H1 (cell line): ENCODE measurements at regions not wholly inside any gene's neighbourhood (a gene's known extent, or its start where the extent isn't known, plus 50 kb on each side); places are given as distances from the start of the nearest gene placed in this dataset.

Source experiments
- CTCF ChIA-PET: fragments of 300-600 bp; sonication (Branson Sonifier 250); formaldehyde crosslinking; loops from one replicate; lab custom pipeline; 2021; ENCODE audit not compliant: partially characterized antibody; lab: Charles Lee
- POLR2A ChIA-PET: fragments of 300-600 bp; sonication (Branson Sonifier 250); formaldehyde crosslinking; loops from one replicate; lab custom pipeline; 2021; ENCODE audit warnings: inconsistent platforms; ENCODE audit not compliant: partially characterized antibody; lab: Charles Lee
- DNase-seq, 2 experiments: peaks; one replicate each; pipeline versions ENCODE4 v3.0.0 to v3.0.0-alpha.2; 2010 to 2022; ENCODE audit warnings: low spot score in 2 of 2, low read depth in 1 of 2, mixed read lengths in 1 of 2
- FAIRE-seq: peaks from 2 replicates; lab custom pipeline; 2011; peaks lifted over from hg19 to GRCh38; lab: Jason Lieb, UNC
- H2AFZ ChIP-seq: 2 replicates; pipeline ENCODE4 v1.8.1; 2012; ENCODE audit warnings: low read length, inconsistent platforms
- H2AK5ac ChIP-seq: 2 replicates; pipeline ENCODE4 v1.6.1; 2013; ENCODE audit warnings: low read depth, low read length
- H2BK120ac ChIP-seq: replicated peaks from 2 replicates; pipeline ENCODE3; 2013; ENCODE audit warnings: low read depth, low read length, inconsistent platforms
- H2BK12ac ChIP-seq: 2 replicates; pipeline ENCODE4 v1.6.1; 2013; ENCODE audit warnings: low read depth, low read length
- H2BK15ac ChIP-seq: 2 replicates; pipeline ENCODE4 v1.6.1; 2013; ENCODE audit warnings: low read length
- H2BK20ac ChIP-seq: 2 replicates; pipeline ENCODE4 v1.6.1; 2013; ENCODE audit warnings: low read length
- H2BK5ac ChIP-seq: 2 replicates; pipeline ENCODE4 v1.6.1; 2013; ENCODE audit warnings: low read depth, low read length
- H3K14ac ChIP-seq: 2 replicates; pipeline ENCODE4 v1.6.1; 2013; ENCODE audit warnings: inconsistent platforms; ENCODE audit not compliant: insufficient read length
- H3K18ac ChIP-seq: 2 replicates; pipeline ENCODE4 v1.6.1; 2013; ENCODE audit warnings: low read length; ENCODE audit errors: extremely low read depth
- H3K23ac ChIP-seq: 2 replicates; pipeline ENCODE4 v1.6.1; 2013; ENCODE audit warnings: inconsistent platforms; ENCODE audit not compliant: insufficient read length
- H3K23me2 ChIP-seq: 2 replicates; pipeline ENCODE4 v1.6.1; 2013; ENCODE audit warnings: low read depth, low read length
- H3K27ac ChIP-seq: 2 replicates; pipeline ENCODE4 v1.6.1; 2011; ENCODE audit warnings: low read depth, low read length, inconsistent platforms
- H3K27me3 ChIP-seq, 4 experiments: replicated peaks in 1 of 4; 1 replicate in 1 of 4; 2 replicates in 3 of 4; pipeline versions ENCODE4 v1.6.1 to v1.8.1; 2011 to 2013; ENCODE audit warnings: low read length in 3 of 4, mild to moderate bottlenecking in 3 of 4, inconsistent platforms in 2 of 4, mixed read lengths in 2 of 4, moderate library complexity in 1 of 4; ENCODE audit not compliant: control insufficient read depth in 3 of 4, insufficient read depth in 3 of 4; ENCODE audit errors: extremely low read depth in 1 of 4
- H3K36me3 ChIP-seq, 4 experiments: 2 replicates each; pipeline versions ENCODE4 v1.6.1 to v1.8.1; 2011 to 2013; ENCODE audit warnings: mild to moderate bottlenecking in 4 of 4, low read length in 3 of 4, moderate library complexity in 2 of 4, control low read depth in 1 of 4, inconsistent platforms in 1 of 4; ENCODE audit not compliant: insufficient read depth in 4 of 4, control insufficient read depth in 2 of 4
- H3K4ac ChIP-seq: replicated peaks from 2 replicates; pipeline ENCODE3; 2013; ENCODE audit warnings: low read length, low read depth, mixed read lengths, inconsistent platforms; ENCODE audit not compliant: insufficient read length
- H3K4me1 ChIP-seq, 4 experiments: replicated peaks in 1 of 4; 1 replicate in 1 of 4; 2 replicates in 3 of 4; pipeline versions ENCODE4 v1.6.1 to v1.8.1; 2011 to 2013; ENCODE audit warnings: low read length in 3 of 4, inconsistent platforms in 2 of 4, mixed read lengths in 1 of 4; ENCODE audit not compliant: insufficient read depth in 4 of 4, control insufficient read depth in 3 of 4
- H3K4me2 ChIP-seq, 2 experiments: 2 replicates each; pipeline versions ENCODE4 v1.6.1 to v1.8.1; 2011 to 2013; ENCODE audit warnings: low read depth in 2 of 2, low read length in 2 of 2, control low read depth in 1 of 2, inconsistent platforms in 1 of 2, mild to moderate bottlenecking in 1 of 2; ENCODE audit not compliant: insufficient read depth in 1 of 2
- H3K4me3 ChIP-seq, 4 experiments: fragments of 200-600, 300-600 bp in 1 of 4; sonication (generic), shearing (Covaris generic), sonication (Bioruptor Twin) in 1 of 4; 2 replicates each; pipeline versions ENCODE4 v1.5.1 to v1.8.1; 2011 to 2016; ENCODE audit warnings: low read length in 4 of 4, low read depth in 3 of 4, control low read depth in 2 of 4, inconsistent platforms in 2 of 4, mild to moderate bottlenecking in 2 of 4, mixed read lengths in 1 of 4, moderate library complexity in 1 of 4; ENCODE audit not compliant: insufficient read depth in 2 of 4; ENCODE audit errors: extremely low read depth in 1 of 4
- H3K56ac ChIP-seq: replicated peaks from 2 replicates; pipeline ENCODE3; 2013; ENCODE audit warnings: low read depth, mild to moderate bottlenecking, mixed read lengths, low read length, inconsistent platforms; ENCODE audit not compliant: insufficient read length
- H3K79me1 ChIP-seq: 2 replicates; pipeline ENCODE4 v1.6.1; 2013; ENCODE audit warnings: low read depth, low read length, control low read depth
- H3K79me2 ChIP-seq, 2 experiments: 2 replicates each; pipeline versions ENCODE4 v1.6.1 to v1.8.1; 2012 to 2013; ENCODE audit warnings: low read length in 2 of 2, mild to moderate bottlenecking in 2 of 2, inconsistent platforms in 1 of 2; ENCODE audit not compliant: insufficient read depth in 2 of 2, control insufficient read depth in 1 of 2
- H3K9ac ChIP-seq, 4 experiments: replicated peaks in 1 of 4; 1 replicate in 1 of 4; 2 replicates in 3 of 4; pipeline versions ENCODE4 v1.6.1 to v1.8.1; 2011 to 2013; ENCODE audit warnings: low read depth in 3 of 4, low read length in 3 of 4, control low read depth in 2 of 4, mild to moderate bottlenecking in 2 of 4, moderate library complexity in 2 of 4, inconsistent platforms in 1 of 4; ENCODE audit errors: extremely low read depth in 1 of 4
- H3K9me3 ChIP-seq, 2 experiments: 2 replicates each; pipeline versions ENCODE4 v1.6.1 to v1.8.1; 2012 to 2013; ENCODE audit warnings: mild to moderate bottlenecking in 2 of 2, moderate library complexity in 2 of 2, control low read depth in 1 of 2, inconsistent platforms in 1 of 2, low read depth in 1 of 2, low read length in 1 of 2, mixed read lengths in 1 of 2; ENCODE audit not compliant: insufficient read depth in 2 of 2
- H4K20me1 ChIP-seq, 2 experiments: replicated peaks in 1 of 2; 2 replicates each; pipeline versions ENCODE3 to v1.8.1; 2011 to 2013; ENCODE audit warnings: inconsistent platforms in 2 of 2, low read length in 2 of 2, mild to moderate bottlenecking in 1 of 2; ENCODE audit not compliant: insufficient read depth in 2 of 2, control insufficient read depth in 1 of 2
- H4K5ac ChIP-seq: 2 replicates; pipeline ENCODE4 v1.6.1; 2013; ENCODE audit warnings: low read length, low read depth, mixed read lengths, inconsistent platforms; ENCODE audit not compliant: insufficient read length
- H4K8ac ChIP-seq: 2 replicates; pipeline ENCODE4 v1.8.0; 2013; ENCODE audit warnings: mild to moderate bottlenecking, moderate library complexity, low read length, inconsistent platforms; ENCODE audit not compliant: insufficient read depth; ENCODE audit errors: extremely low read depth
- H4K91ac ChIP-seq: replicated peaks from 2 replicates; pipeline ENCODE3; 2013; ENCODE audit warnings: low read length, mixed read lengths, inconsistent platforms; ENCODE audit not compliant: insufficient read length
- ASH2L ChIP-seq: fragments of 200-600, 300-600 bp; sonication (generic); IDR thresholded peaks from one replicate; pipeline ENCODE4 v1.7.1; 2017; ENCODE audit warnings: low read length
- BCL11A ChIP-seq, 2 experiments: IDR thresholded peaks; one replicate each; pipeline ENCODE4 v1.6.1; 2011; ENCODE audit warnings: low read depth in 2 of 2, low read length in 2 of 2, mild to moderate bottlenecking in 2 of 2
- CBX5 ChIP-seq: fragments of 300-800, 300-1000 bp; sonication (generic); IDR thresholded peaks from 2 replicates; pipeline ENCODE4 v1.7.1; 2016; ENCODE audit warnings: antibody characterized with exemption, low read length, low read depth
- CREB1 ChIP-seq: IDR thresholded peaks from 2 replicates; pipeline ENCODE4 v1.6.1; 2012; ENCODE audit warnings: inconsistent platforms
- FOSL1 ChIP-seq: IDR thresholded peaks from 2 replicates; pipeline ENCODE4 v1.6.1; 2011; ENCODE audit warnings: mild to moderate bottlenecking, low read depth, low read length, moderate library complexity; ENCODE audit not compliant: insufficient read depth
- HDAC2 ChIP-seq, 2 experiments: fragments of 300-600 bp in 1 of 2; sonication (generic) in 1 of 2; IDR thresholded peaks; 2 replicates each; pipeline ENCODE4 v1.6.1; 2011 to 2012; ENCODE audit warnings: low read depth in 2 of 2, low read length in 2 of 2, mild to moderate bottlenecking in 2 of 2, moderate library complexity in 2 of 2, borderline replicate concordance in 1 of 2, inconsistent platforms in 1 of 2
- HDAC6 ChIP-seq: IDR thresholded peaks from one replicate; pipeline ENCODE4 v1.7.1; 2012; ENCODE audit warnings: low read depth, mild to moderate bottlenecking, inconsistent platforms, low read length, moderate library complexity
- JUN ChIP-seq: IDR thresholded peaks from 2 replicates; pipeline ENCODE4 v1.6.1; 2011; ENCODE audit warnings: low read depth, mild to moderate bottlenecking, improper control_type of control experiment, low read length
- KDM1A ChIP-seq: fragments of 200-600, 300-600 bp; sonication (generic); IDR thresholded peaks from 2 replicates; pipeline ENCODE4 v1.7.1; 2016; ENCODE audit warnings: mild to moderate bottlenecking, low read length, borderline replicate concordance
- POLR2A ChIP-seq, 2 experiments: IDR thresholded peaks; 1 replicate in 1 of 2; 2 replicates in 1 of 2; pipeline ENCODE4 v1.6.1; 2011; ENCODE audit warnings: low read depth in 2 of 2, low read length in 2 of 2, mild to moderate bottlenecking in 2 of 2; ENCODE audit errors: control extremely low read depth in 1 of 2
- RBBP5 ChIP-seq: IDR thresholded peaks from 2 replicates; pipeline ENCODE4 v1.7.1; 2012; ENCODE audit warnings: low read depth, mild to moderate bottlenecking, inconsistent platforms, low read length, moderate library complexity, borderline replicate concordance
- RNF2 ChIP-seq: fragments of 200-900, 300-1000 bp; sonication (generic); IDR thresholded peaks from 2 replicates; pipeline ENCODE4 v1.7.1; 2016; ENCODE audit warnings: borderline replicate concordance, low read depth, mild to moderate bottlenecking, antibody characterized with exemption, low read length; ENCODE audit not compliant: poor library complexity, severe bottlenecking; ENCODE audit errors: missing control alignments
- SAP30 ChIP-seq: fragments of 300-600 bp; sonication (generic); IDR thresholded peaks from 2 replicates; pipeline ENCODE4 v1.7.1; 2012; ENCODE audit warnings: low read length, moderate library complexity, mild to moderate bottlenecking, inconsistent platforms; ENCODE audit not compliant: insufficient read depth, insufficient replicate concordance
- SIRT6 ChIP-seq: IDR thresholded peaks from one replicate; pipeline ENCODE4 v1.7.1; 2012; ENCODE audit warnings: low read length, inconsistent platforms
- SRF ChIP-seq: IDR thresholded peaks from 2 replicates; pipeline ENCODE4 v1.6.1; 2011; ENCODE audit warnings: mild to moderate bottlenecking, low read depth, low read length, moderate library complexity
- TCF12 ChIP-seq: IDR thresholded peaks from 2 replicates; pipeline ENCODE4 v1.6.1; 2011; ENCODE audit warnings: low read depth, mild to moderate bottlenecking, low read length
- WGBS, 2 experiments: shearing (Covaris generic) in 1 of 2; methylation state at CpG; one replicate each; pipeline versions ENCODE4 v1.1.6 to v1.1.7; 2013 to 2015; ENCODE audit warnings: low lambda C conversion rate in 2 of 2, mixed read lengths in 2 of 2, inconsistent platforms in 1 of 2, low coverage in 1 of 2, missing lambda C conversion rate in 1 of 2; ENCODE audit not compliant: insufficient replicate concordance in 2 of 2, insufficient coverage in 1 of 2, insufficient read length in 1 of 2; ENCODE audit errors: extremely low coverage in 1 of 2, missing lambda C conversion rate in 1 of 2; 5-methylcytosine and 5-hydroxymethylcytosine counted together

DNA sequence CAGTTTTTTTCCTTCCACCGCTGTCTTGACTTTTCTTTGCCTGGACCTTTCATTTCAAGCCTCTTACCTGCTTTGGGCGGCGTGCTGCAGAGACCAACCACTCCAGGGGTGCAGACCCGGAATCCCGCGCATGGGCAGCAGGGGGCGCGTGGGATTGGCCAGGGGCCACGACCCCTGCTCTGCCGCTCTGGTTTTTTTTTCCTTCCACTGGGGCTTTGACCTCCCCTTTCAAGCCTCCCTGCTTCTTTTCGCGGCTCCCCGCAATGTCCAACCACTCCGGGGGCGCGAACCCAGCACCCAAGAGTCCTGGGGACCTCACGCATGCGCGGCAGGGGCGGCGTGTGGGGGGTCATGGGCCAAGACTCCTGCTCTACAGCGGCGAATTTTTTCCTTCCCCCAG, 325.1 kb downstream of the ALG10 start:
- H2BK5ac ChIP-seq: no peak overlapping the region
- H4K91ac ChIP-seq: no peak overlapping the region
- H4K5ac ChIP-seq: no peak overlapping the region
- no peaks in the 10 kb centered on the region for H3K79me2 ChIP-seq
- no peaks in the 10 kb centered on the region for H3K27me3 ChIP-seq
- no peak overlapping the region for H2AK5ac ChIP-seq
- no peaks in the 10 kb centered on the region for H3K79me1 ChIP-seq
- H4K8ac ChIP-seq: no peak overlapping the region; the same call in 1 of the 2 replicates
- H3K4me1 ChIP-seq: no peaks in the 10 kb centered on the region
- no peak overlapping the region for H3K9ac ChIP-seq
- no peak overlapping the region for H2AFZ ChIP-seq
- CTCF ChIA-PET: no interaction called here
- H3K14ac ChIP-seq: no peak overlapping the region
- no peaks in the 10 kb centered on the region; a peak in 1 of 8 replicates for H3K36me3 ChIP-seq
- no peak overlapping the region for H3K18ac ChIP-seq
- POLR2A ChIA-PET: no interaction called here
- H3K27ac ChIP-seq: no peak overlapping the region
- H3K9me3 ChIP-seq: peaks cover 37 to 100% of the 10 kb centered on the region in 2 experiments; a peak in 3 of 4 replicates
- DNase-seq (no peak), FAIRE-seq (no peak)
- H2BK15ac ChIP-seq: no peak overlapping the region
- no peak overlapping the region for H3K4me3 ChIP-seq
- H2BK120ac ChIP-seq: no peak overlapping the region
- no peak overlapping the region for H3K4ac ChIP-seq
- H2BK12ac ChIP-seq: no peak overlapping the region
- H3K4me2 ChIP-seq: no peak overlapping the region
- H4K20me1 ChIP-seq: no peaks in the 10 kb centered on the region
- H3K56ac ChIP-seq: no peak overlapping the region
- no peak overlapping the region for H3K23ac ChIP-seq
- H3K23me2 ChIP-seq: no peaks in the 10 kb centered on the region
- no peak overlapping the region for H2BK20ac ChIP-seq
- WGBS, 2 experiments: 93% methylated on average over 22 of the region's 23 CpGs; no CpG with 5 or more reads in 1 of the 2 experiments
- TF ChIP-seq HDAC2 (IDR thresholded peaks at IDR 0.05; ENCODE audit: borderline replicate concordance in 1 of 2, low read depth in 2 of 2, low read length in 2 of 2) (no peak), ASH2L (no peak), POLR2A (IDR thresholded peaks at IDR 0.05; ENCODE audit: control extremely low read depth in 1 of 2, low read depth in 2 of 2, low read length in 2 of 2) (no peak), SIRT6 (no peak), TCF12 (no peak), JUN (no peak), FOSL1 (no peak), HDAC6 (no peak), RNF2 (no peak), CREB1 (no peak), RBBP5 (no peak), SAP30 (no peak), CBX5 (no peak), BCL11A (IDR thresholded peaks at IDR 0.05; ENCODE audit: low read depth in 2 of 2, low read length in 2 of 2) (no peak), SRF (no peak), KDM1A (no peak)
